GM19099 (cell line): ENCODE measurements at regions not wholly inside any gene's neighbourhood (a gene's known extent, or its start where the extent isn't known, plus 50 kb on each side); places are given as distances from the start of the nearest gene placed in this dataset.

Source experiments
- POLR2A ChIP-seq: IDR thresholded peaks from 3 replicates; pipeline ENCODE4 v1.6.1; 2011; ENCODE audit warnings: low read depth; ENCODE audit not compliant: insufficient read length; ENCODE audit errors: extremely low read depth

DNA sequence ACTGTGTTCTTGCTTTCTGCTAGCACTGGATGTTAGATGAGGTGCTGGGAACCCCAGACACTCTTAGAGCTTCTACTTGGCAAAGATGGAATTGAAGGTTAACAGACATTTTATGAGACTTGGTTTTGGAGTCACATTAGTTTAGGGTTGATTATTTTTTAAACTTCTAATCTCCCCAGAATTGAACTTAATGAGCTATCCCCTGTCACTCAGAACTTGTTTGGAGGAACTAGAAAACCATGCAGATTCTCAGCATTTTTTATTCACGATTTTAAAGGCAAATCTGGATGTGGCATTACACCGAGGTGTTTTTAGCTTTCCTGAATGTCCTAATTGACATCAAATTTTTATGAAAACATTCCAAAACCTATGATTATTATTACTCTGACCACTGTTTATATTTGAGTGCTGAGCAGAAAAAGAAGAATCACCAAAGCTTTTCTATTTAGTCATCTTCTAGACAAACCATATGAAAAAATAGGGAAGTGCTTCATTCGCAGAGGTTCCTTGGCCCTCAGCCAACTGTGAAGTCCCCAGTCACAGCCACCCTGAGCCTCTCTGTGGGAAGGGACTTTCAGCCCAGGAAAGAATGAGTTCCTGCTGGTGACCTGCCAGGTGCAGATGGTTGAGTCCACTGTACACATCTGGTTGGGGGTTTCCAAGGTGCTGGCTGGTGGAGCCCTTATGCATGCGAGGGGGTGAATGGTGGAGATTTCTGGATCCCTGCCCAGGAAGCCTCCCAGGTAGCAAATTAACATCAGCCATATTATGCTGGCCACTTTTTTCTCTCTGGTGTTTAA lies 196.0 kb upstream of the TOPAZ1 start:
- peak; percentile 14 for TF ChIP-seq POLR2A

DNA sequence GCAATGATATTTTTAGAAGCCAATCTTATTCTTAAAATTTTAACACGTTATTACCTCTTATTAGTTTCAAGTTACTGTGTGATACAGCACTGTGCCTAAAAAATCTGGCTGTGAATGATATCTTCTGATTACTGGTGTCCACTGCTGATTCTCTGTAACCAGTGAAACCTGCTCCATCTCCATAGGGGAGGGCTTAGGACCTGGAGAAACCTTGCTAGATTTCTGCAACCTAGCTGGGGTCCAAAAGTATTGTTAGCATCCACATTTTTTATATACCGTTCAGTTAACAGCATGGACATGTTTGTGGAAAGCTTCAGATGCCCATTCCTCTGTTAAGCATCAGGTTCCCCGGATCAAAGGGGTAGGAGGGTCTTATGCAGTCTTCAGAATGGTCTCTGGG lies 193.9 kb upstream of the TOPAZ1 start:
- TF ChIP-seq POLR2A = no peak

DNA sequence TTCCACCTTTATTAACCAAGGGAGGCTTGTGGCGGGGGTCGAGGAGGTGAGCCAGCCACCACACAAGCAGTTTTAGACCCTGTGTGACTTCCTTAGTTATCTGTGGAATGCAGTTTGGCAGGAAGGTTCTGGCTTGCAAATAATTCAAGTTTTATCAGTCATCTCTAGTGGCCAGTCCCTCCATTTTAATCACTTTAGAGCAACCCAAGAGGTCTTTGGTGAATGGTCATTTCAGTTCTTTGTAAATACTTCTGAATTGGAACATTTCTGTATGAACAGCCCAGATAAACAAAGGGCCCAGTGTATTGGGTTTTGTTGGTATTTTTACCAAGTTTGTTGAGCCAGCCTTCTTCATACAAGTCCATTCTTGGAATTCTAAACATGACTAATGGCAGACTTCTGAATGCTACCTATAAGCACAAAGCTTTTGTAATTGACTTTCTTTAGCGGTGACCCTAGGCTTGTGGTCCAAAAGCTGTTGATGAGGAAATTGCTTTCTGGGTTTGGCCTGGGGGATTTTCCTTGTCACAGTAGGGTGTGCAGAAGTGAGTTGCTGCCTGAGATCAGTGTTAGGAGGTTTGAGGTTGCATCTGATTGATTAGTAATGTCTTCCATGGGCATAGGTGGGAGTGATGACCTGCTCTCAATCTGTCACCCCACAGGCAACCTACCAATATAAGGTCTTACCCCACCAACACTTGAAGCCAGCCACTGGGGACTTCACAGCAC lies 193.3 kb upstream of the TOPAZ1 start:
- TF ChIP-seq POLR2A = no peak

DNA sequence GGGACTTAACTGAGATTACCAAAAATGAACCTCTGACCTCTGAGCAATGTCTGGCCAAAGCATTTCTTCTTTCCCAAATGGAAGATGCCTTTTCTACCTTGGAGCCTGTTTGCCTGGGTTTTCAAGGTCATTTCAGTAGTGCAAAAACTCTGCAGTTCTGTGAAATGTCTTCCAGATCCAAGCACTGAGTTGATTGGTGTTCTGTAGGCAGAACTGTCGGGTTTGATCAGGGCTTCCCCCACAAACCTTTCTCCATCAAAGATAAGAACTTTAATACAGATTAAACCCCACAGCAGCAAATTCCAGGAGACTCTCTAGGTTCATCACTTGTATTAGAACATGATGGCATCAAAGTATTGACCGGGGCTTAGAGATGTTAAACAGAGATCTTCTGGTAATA lies 192.7 kb upstream of the TOPAZ1 start:
- TF ChIP-seq POLR2A = no peak

DNA sequence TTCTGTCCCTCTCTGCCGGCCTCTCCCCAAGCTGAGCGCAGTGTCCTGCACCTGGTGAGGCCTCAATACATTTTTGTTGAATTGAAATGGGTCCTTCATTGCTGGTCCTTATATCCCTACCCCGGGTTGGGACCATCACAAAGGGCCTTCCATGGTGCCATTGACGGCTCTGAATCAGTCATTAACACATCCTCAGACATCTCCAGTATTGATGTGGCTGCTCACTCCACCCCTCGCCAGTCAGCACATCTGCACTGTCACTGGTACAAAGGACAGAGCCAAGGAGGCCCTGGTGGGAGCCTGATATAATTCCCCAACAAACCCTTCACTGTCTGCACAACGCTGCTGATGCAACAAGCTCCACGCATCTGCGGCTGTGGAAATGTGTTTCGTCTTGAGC lies 191.6 kb upstream of the TOPAZ1 start:
- TF ChIP-seq POLR2A = no peak

DNA sequence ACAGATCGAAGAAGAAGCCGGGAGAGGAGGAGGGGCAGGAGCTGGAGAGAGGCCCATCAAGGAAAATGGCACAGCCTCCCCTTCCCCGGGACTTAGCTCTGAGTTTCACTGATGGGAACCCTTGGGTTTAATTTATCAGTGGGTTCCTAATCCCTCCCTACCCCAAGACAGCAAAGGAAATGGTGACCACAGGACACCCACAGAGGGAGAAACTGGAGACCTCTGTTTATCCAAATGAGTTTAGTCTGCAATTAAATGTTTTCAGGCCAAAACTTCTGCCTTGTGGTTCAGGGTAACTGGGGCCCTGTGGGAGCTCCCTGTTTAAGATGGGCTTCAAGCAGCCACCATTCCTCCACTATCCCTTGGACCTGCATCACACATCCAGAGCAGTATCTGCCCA lies 190.8 kb upstream of the TOPAZ1 start:
- TF ChIP-seq POLR2A = no peak

DNA sequence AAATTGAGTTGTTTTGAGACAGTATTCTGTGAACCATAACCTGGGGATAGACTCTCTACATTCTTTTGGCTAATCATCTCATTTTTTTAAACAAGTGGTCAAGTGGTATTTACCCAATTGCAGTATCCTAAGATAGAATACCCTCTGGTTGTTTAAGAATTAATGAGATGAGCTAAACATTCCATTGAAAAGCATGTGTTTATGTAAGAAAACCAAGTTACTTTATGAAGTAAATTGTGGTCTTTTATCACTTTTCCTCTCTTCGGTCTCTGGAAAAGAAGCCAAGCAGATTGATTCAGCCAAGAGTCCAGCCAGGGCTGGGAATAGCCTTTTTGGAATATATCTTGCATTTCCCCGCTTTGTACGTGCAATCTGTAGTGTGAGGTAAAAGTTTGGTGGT lies 185.7 kb upstream of the TOPAZ1 start:
- no peak for TF ChIP-seq POLR2A

DNA sequence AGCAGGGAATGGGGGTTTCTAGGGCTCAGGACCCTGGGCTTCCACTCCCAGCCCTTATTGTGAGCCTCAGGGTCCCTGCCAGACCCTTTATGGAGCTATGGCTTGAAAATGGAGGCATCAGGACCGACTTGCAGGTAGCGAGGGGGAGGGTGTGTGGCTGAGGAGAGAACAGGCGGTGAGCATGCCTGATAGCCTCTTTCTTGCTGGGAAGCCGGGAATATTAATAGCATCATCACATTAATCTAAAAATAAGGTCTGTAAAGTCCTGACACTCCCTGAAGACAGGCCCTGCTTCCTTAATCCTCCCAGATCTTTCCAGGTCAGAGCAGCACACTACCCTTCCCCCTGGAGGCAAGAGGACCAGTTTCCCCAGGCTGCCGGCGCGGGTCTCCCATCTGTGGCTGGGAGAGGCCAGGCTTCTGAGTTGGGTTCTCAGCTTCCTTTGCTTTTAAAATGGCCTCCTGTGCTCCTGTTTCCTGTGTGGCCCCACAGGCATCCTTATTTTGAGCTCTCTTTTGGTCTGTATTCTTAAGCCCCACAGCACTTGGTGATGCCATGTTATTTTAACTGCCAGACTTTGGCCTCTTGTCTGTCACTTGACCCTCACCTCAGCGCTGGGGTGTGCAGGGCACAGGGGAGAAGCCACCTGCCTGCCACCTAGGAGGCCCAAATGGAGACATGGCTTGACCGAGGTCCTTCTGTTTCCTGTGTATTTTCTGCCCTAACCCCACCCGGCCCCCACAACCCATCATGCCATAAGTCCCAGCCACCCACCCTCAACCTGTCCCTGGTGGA lies 185.0 kb upstream of the TOPAZ1 start:
- TF ChIP-seq POLR2A = no peak

DNA sequence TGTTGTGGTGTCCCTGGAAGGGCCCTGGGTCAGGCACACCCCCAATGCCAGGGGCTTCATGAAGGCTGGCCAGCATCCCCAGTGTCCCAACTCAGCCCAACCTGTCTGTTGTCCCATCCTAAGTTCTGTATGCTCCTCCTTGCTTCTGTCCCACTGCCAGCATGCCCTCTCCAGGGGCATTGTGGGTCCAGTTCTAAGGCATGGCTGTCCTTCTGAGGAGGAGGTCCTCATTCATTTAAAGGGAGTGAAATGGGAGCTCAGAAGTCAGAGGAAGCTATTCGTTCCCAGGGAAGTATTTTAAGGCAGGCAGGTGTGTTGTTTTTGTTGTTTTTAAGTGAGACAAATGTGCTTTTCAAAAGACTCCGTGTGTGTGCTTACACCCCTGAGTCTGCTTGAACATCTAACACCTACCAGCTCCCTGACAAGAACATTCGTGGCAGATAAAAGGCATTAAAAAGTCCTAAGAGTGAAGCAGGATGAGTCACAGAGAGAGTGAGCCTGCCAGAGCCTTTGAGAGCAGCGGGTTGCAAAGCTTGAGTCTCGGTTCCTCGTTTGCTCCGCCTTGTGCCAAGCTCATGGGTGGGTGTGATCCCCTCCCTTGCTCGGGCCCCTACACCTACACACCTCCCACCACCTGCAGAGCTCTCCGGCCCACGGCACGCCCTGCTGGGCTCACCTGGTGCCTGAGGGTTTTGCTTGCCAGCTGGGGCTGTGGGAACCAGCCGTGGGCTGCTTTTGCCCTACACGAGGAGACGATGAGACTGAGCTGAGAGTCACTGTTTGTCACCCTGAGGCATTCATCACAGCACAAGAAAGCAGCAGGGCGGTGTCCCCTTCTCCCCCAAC lies 183.4 kb upstream of the TOPAZ1 start:
- peak; percentile 23 for TF ChIP-seq POLR2A

DNA sequence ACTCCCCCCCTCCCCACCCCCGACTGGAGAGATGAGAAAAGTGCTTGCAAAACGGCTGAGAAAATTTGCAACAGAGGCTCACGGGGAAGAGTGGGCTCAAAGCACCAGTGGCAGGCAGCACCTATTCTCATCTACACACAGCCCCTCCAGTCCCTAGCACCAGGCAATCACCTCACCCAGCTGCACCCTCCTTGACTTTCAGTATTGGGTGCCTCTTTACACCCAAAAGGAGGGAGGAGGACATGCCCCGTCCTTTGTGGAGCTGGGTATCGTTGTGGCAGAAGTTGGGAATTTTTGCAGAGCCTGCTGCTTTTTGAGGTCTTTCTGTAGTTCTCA lies 182.8 kb upstream of the TOPAZ1 start:
- TF ChIP-seq POLR2A = no peak

DNA sequence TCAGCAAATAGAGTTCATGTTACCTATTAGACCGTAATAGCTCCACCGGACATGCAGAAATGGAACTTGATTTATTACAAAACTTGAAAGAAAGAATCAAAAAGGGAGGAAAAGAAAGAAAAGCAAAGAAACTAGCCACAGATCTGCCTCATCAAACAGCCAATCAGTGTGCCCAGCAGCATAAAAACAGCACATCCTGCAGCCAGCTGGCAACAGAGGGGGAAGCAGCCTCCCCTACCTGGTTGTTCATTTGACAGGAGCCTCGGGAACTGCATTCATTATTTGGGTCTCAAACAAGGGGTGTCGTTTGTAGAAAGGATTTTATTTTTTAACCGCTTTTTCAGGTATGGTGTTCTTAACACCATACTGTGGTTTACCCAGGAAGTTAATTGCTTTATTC lies 181.5 kb upstream of the TOPAZ1 start:
- TF ChIP-seq POLR2A = no peak

DNA sequence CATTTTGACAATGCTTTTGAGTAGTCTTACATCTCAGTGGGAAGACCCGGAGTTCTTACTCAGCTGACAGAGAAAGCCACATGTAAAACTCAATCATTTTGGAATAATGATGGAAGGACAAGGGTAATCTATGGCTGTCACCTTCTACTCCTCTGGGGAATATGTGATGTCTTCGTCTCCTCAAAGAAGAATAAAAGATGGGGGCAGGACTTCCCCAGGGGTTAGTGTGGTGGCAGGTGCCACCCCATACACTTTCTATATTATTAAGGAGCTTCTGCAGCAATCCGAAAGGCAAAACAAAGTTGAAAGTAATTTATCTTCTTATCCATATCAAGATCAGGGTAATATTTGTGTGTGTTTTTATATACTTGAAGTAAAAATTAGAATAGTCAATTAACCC lies 180.4 kb upstream of the TOPAZ1 start:
- no peak for TF ChIP-seq POLR2A

DNA sequence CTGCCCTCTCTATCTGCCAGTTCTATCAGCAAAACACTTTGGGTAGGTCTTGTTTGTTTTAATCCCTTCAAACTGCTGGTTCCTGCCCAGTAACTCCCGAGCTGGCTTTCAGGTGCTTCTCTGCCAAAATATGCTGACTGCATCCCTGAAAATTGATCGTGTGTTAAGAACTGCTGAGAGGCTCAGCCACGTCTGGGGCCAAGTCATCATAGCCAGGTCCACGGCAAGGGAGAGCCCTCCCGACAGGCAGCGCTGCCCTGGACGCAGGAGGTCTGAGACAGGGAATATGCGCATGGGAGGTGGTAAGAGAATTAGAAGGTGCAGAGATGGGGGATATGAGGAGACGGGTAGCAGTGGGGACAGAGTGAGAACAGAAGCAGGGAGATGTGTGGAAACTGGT lies 179.7 kb upstream of the TOPAZ1 start:
- no peak for TF ChIP-seq POLR2A

DNA sequence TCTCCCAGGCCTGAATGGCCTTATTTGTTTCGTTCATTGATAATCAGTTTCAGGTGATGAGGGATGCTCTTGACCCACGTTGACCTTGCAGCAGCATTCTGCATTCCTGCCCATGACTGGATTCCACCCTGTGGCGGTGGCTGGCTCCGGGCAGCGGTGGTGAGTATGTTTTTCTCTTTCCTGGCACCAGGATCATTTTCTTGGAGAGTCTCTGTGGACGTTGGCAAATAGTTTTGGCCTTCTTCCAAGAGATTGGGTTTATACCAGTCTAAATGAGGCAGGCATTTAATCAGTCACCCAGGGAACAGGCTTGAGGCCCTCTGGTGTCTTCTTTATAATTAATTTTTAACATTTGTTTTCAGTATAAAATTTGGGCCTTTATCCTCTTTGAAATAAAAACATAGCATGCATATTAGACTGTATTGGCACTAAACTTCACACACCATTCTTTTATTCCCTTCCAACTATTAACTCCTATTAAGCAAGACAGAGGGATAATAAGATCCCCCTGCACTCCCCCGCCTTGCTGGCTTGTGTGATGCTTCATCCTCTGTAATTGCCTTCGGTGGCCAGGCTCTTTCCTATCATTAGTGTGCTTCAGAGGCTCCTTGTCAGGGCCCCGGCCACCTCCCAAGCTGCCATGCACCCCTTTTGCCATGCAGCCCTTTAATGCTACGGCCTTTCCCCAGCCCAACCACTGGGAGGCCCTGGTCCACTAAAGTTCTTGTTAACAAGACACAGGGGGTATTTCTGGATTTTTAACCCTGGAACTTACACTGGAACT lies 176.2 kb upstream of the TOPAZ1 start:
- TF ChIP-seq POLR2A = no peak
